PFSK-1 (cell line): ENCODE measurements at regions not wholly inside any gene's neighbourhood (a gene's known extent, or its start where the extent isn't known, plus 50 kb on each side); places are given as distances from the start of the nearest gene placed in this dataset.

Source experiments
- FOXP2 ChIP-seq: optimal IDR thresholded peaks from 2 replicates; pipeline ENCODE3; 2011; ENCODE audit warnings: borderline replicate concordance, control low read depth, inconsistent platforms; ENCODE audit not compliant: insufficient read depth; ENCODE audit errors: extremely low read length, extremely low read depth
- POLR2AphosphoS5 ChIP-seq: IDR thresholded peaks from 2 replicates; pipeline ENCODE4 v1.6.1; 2012; ENCODE audit warnings: low read depth, mild to moderate bottlenecking, control low read depth, low read length, moderate library complexity
- REST ChIP-seq, 2 experiments: IDR thresholded peaks; 2 replicates each; pipeline versions ENCODE4 v1.6.1 to v1.8.0; 2011 to 2012; ENCODE audit warnings: low read depth in 2 of 2, low read length in 2 of 2, control low read depth in 1 of 2, inconsistent platforms in 1 of 2, mild to moderate bottlenecking in 1 of 2, moderate library complexity in 1 of 2; ENCODE audit not compliant: insufficient read depth in 1 of 2
- SIN3A ChIP-seq: IDR thresholded peaks from 2 replicates; pipeline ENCODE4 v1.6.1; 2012; ENCODE audit warnings: mild to moderate bottlenecking, low read length, moderate library complexity, borderline replicate concordance; ENCODE audit not compliant: insufficient read depth
- TAF1 ChIP-seq: IDR thresholded peaks from 2 replicates; pipeline ENCODE4 v1.6.1; 2012; ENCODE audit warnings: low read length, control low read depth, borderline replicate concordance; ENCODE audit not compliant: insufficient read depth

DNA sequence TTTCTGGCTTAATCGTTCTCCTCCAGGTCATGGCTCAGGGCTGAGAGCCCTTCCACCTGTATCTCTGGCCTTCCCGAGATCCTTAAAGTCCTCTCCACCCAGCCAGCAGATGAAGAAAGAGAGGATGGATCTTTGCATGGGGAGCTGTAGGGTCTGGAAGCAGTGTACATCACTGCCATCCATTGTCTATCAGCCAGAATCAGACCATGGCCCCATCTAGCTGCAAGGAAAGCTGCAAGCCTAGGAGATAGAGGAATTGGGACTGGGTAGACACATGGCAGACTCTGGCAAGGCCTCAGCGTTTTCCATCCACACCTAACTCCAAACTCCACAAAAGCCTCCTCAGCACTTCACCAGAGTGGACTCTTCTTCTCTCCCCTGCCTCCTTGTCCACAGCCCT lies 113.8 kb upstream of the MAFB start:
- TF ChIP-seq TAF1 (no peak), FOXP2 (no peak), SIN3A (no peak), POLR2AphosphoS5 (no peak), REST (IDR thresholded peaks at IDR 0.05; ENCODE audit: insufficient read depth in 1 of 2, low read depth in 2 of 2, low read length in 2 of 2) (no peak)

- TF ChIP-seq TAF1 (no peak), SIN3A (no peak), POLR2AphosphoS5 (no peak), REST (IDR thresholded peaks at IDR 0.05; ENCODE audit: insufficient read depth in 1 of 2, low read depth in 2 of 2, low read length in 2 of 2) (no peak), FOXP2 (no peak)
These were observed 114.3 kb upstream of the MAFB start for GRCh38 chr20:40803381-40803780.

DNA sequence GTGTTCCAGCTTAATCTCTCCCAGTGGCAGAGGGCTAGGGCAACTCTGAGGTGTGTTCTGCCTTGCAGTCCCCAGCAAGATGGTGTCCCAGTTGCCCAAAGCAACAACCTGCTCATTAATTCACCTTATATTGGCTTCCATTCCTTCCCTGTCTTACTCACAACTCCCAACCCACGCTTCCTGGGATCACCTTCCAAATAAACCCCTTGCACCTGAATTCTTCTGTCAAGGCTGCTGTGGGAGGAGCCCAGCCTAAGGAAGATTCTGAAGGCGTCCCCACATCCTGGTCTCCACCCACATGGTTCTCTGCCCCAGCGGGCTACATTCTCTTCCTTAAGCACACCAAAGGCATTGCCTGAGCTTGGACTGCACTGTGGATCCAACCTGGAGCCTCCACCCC lies 116.6 kb upstream of the MAFB start:
- TF ChIP-seq REST (IDR thresholded peaks at IDR 0.05; ENCODE audit: insufficient read depth in 1 of 2, low read depth in 2 of 2, low read length in 2 of 2) (no peak), TAF1 (no peak), SIN3A (no peak), FOXP2 (no peak)

- no peak for TF ChIP-seq SIN3A
- TF ChIP-seq REST (IDR thresholded peaks at IDR 0.05; ENCODE audit: insufficient read depth in 1 of 2, low read depth in 2 of 2, low read length in 2 of 2): no peak
- no peak for TF ChIP-seq POLR2AphosphoS5
- TF ChIP-seq FOXP2: no peak
- TF ChIP-seq TAF1: no peak
These were observed 118.1 kb upstream of the MAFB start for GRCh38 chr20:40806929-40807820.

- no peak for TF ChIP-seq FOXP2
- TF ChIP-seq SIN3A: no peak
- no peak for TF ChIP-seq REST (IDR thresholded peaks at IDR 0.05; ENCODE audit: insufficient read depth in 1 of 2, low read depth in 2 of 2, low read length in 2 of 2)
- no peak for TF ChIP-seq POLR2AphosphoS5
- no peak for TF ChIP-seq TAF1
These were observed 118.8 kb upstream of the MAFB start for GRCh38 chr20:40807821-40808170.
